Naive thymus-derived CD4-positive, alpha-beta T cell (primary cell): ENCODE measurements at regions not wholly inside any gene's neighbourhood (a gene's known extent, or its start where the extent isn't known, plus 50 kb on each side); places are given as distances from the start of the nearest gene placed in this dataset.
"Not testable (repeated sequence)": the region's sequence is repeated elsewhere in the genome, so short reads cannot be mapped to it uniquely, and the experiment has no call there.

ENCODE experiments used
- ATAC-seq: fragments of 150-1000 bp; cut with Tn5 transposase; 2 replicates; pipeline ENCODE4 v1.10.0; 2021; ENCODE audit warnings: mild to moderate bottlenecking, moderate library complexity
- CTCF ChIA-PET: fragments of 350-600 bp; sonication (Branson Sonifier 250); formaldehyde crosslinking; loops from one replicate; lab custom pipeline; 2021; ENCODE audit warnings: antibody characterized with exemption; lab: Charles Lee
- POLR2A ChIA-PET: fragments of 350-600 bp; sonication (Branson Sonifier 250); formaldehyde crosslinking; loops from one replicate; lab custom pipeline; 2021; ENCODE audit warnings: antibody characterized with exemption, inconsistent platforms; lab: Charles Lee
- DNase-seq, 9 donors: peaks; one replicate each; pipeline versions ENCODE4 v3.0.0 to v3.0.0-alpha.2; 2020 to 2022; ENCODE audit warnings: mixed read lengths in 1 of 9
- H3K27ac ChIP-seq: one replicate; pipeline ENCODE4 v1.7.0; 2013; ENCODE audit warnings: mild to moderate bottlenecking, low read depth, low read length, moderate library complexity
- H3K27me3 ChIP-seq, 2 donors: one replicate each; pipeline ENCODE4 v1.7.0; 2013; ENCODE audit warnings: low read length in 2 of 2, mild to moderate bottlenecking in 2 of 2, moderate library complexity in 2 of 2; ENCODE audit not compliant: control insufficient read depth in 2 of 2, insufficient read depth in 2 of 2
- H3K36me3 ChIP-seq, 3 experiments: 1 replicate in 2 of 3; 2 replicates in 1 of 3; pipeline ENCODE4 v1.7.0; 2013; ENCODE audit warnings: low read length in 3 of 3, mild to moderate bottlenecking in 3 of 3, moderate library complexity in 1 of 3; ENCODE audit not compliant: insufficient read depth in 3 of 3, control insufficient read depth in 2 of 3
- H3K4me1 ChIP-seq, 2 donors: one replicate each; pipeline ENCODE4 v1.7.0; 2013; ENCODE audit warnings: low read length in 2 of 2, mild to moderate bottlenecking in 2 of 2, moderate library complexity in 1 of 2; ENCODE audit not compliant: control insufficient read depth in 2 of 2, insufficient read depth in 2 of 2
- H3K4me3 ChIP-seq: 2 replicates; pipeline ENCODE4 v1.7.0; 2013; ENCODE audit warnings: mild to moderate bottlenecking, low read length
- H3K9me3 ChIP-seq, 3 experiments: 1 replicate in 2 of 3; 2 replicates in 1 of 3; pipeline ENCODE4 v1.7.0; 2013; ENCODE audit warnings: low read length in 3 of 3; ENCODE audit not compliant: control insufficient read depth in 2 of 3
- H3K27ac Mint-ChIP-seq, 9 donors: one replicate each; pipeline ENCODE4 v1.8.0; 2020 to 2022; ENCODE audit warnings: mixed read lengths in 9 of 9, mild to moderate bottlenecking in 8 of 9, moderate library complexity in 5 of 9, inconsistent platforms in 2 of 9
- H3K27me3 Mint-ChIP-seq, 5 donors: one replicate each; pipeline ENCODE4 v1.8.0; 2021 to 2022; ENCODE audit warnings: mixed read lengths in 5 of 5, mild to moderate bottlenecking in 1 of 5
- H3K36me3 Mint-ChIP-seq, 5 donors: one replicate each; pipeline ENCODE4 v1.8.0; 2020 to 2022; ENCODE audit warnings: mixed read lengths in 5 of 5, mild to moderate bottlenecking in 3 of 5, inconsistent platforms in 1 of 5
- H3K4me1 Mint-ChIP-seq, 7 donors: one replicate each; pipeline ENCODE4 v1.8.0; 2020 to 2022; ENCODE audit warnings: mixed read lengths in 7 of 7, mild to moderate bottlenecking in 3 of 7, inconsistent platforms in 1 of 7
- H3K4me3 Mint-ChIP-seq, 10 donors: one replicate each; pipeline ENCODE4 v1.8.0; 2020 to 2022; ENCODE audit warnings: mild to moderate bottlenecking in 10 of 10, mixed read lengths in 10 of 10, moderate library complexity in 6 of 10, inconsistent platforms in 2 of 10
- H3K9me3 Mint-ChIP-seq, 11 donors: one replicate each; pipeline ENCODE4 v1.8.0; 2020 to 2022; ENCODE audit warnings: mixed read lengths in 11 of 11, mild to moderate bottlenecking in 4 of 11, inconsistent platforms in 1 of 11, moderate library complexity in 1 of 11
- intact Hi-C, 2 donors: fragments of 100-400 bp; cut with micrococcal nuclease; formaldehyde crosslinking; loops; one replicate each; pipeline ENCODE4 v1.15.1; 2023

GRCh38 chr9:72446241-72446640, 75.2 kb upstream of the TMC1 start:
- H3K36me3 ChIP-seq, ATAC-seq, H3K9me3 Mint-ChIP-seq, H3K27ac Mint-ChIP-seq, H3K27ac ChIP-seq, H3K27me3 Mint-ChIP-seq, CTCF ChIA-PET, DNase-seq, H3K36me3 Mint-ChIP-seq, H3K9me3 ChIP-seq, H3K27me3 ChIP-seq, H3K4me3 Mint-ChIP-seq, H3K4me3 ChIP-seq: not testable (repeated sequence)
- POLR2A ChIA-PET = interaction anchor here (1.6 kb wide), 1 partner anchor 13 kb away, joined by 3 read pairs; no protein-coding TSS in a partner anchor
- peaks cover 0 to 11% of the 10 kb centered on the region in 2 donors for H3K4me1 ChIP-seq
- intact Hi-C loops = loop anchor here in 1 of 2 donors (10.0 kb wide), 1 partner anchor 151 kb away; no protein-coding TSS in a partner anchor
- H3K4me1 Mint-ChIP-seq = peaks cover 4 to 36% (median 14%) of the 10 kb centered on the region in 7 donors

GRCh38 chr9:72445306-72445995, 76.0 kb upstream of the TMC1 start:
- H3K4me1 ChIP-seq = peaks cover 0 to 11% of the 10 kb centered on the region in 2 donors

GRCh38 chr9:72444435-72444834, 77.0 kb upstream of the TMC1 start:
- H3K36me3 ChIP-seq = no peaks in the 10 kb centered on the region
- no peak for DNase-seq

More at GRCh38 chr9:72445306-72445995, 76.0 kb upstream of the TMC1 start:
- ChIA-PET CTCF (no interaction called here), POLR2A (interaction anchor here (0.6 kb wide), 1 partner anchor 112 kb away, joined by 3 read pairs; no protein-coding TSS in a partner anchor)
- Mint-ChIP-seq H3K27ac (no peak overlapping the region), H3K27me3 (peaks cover 0 to 6% (median 2%) of the 10 kb centered on the region in 5 donors), H3K9me3 (no peaks in the 10 kb centered on the region), H3K36me3 (no peaks in the 10 kb centered on the region), H3K4me1 (peaks cover 4 to 40% (median 14%) of the 10 kb centered on the region in 7 donors), H3K4me3 (no peak overlapping the region)
- Histone ChIP-seq H3K9me3 (no peaks in the 10 kb centered on the region), H3K4me3 (no peak overlapping the region), H3K27me3 (no peaks in the 10 kb centered on the region), H3K27ac (no peak overlapping the region), H3K36me3 (no peaks in the 10 kb centered on the region)
- ATAC-seq (no peak), DNase-seq (no peak)
- intact Hi-C loops = loop anchor here in 1 of 2 donors (10.0 kb wide), 1 partner anchor 151 kb away; no protein-coding TSS in a partner anchor

GRCh38 chr9:72443855-72444254, 77.6 kb upstream of the TMC1 start:
- H3K4me1 Mint-ChIP-seq = peaks cover 4 to 44% (median 14%) of the 10 kb centered on the region in 7 donors
- POLR2A ChIA-PET = interaction anchor here (0.6 kb wide), 1 partner anchor 165 kb away, joined by 3 read pairs; no protein-coding TSS in a partner anchor
- Histone ChIP-seq H3K9me3 (no peaks in the 10 kb centered on the region), H3K27me3 (no peaks in the 10 kb centered on the region), H3K36me3 (no peaks in the 10 kb centered on the region), H3K27ac (no peak overlapping the region), H3K4me3 (no peak overlapping the region), H3K4me1 (peaks cover 0 to 11% of the 10 kb centered on the region in 2 donors)
- H3K27me3 Mint-ChIP-seq = peaks cover 0 to 2% (median 0%) of the 10 kb centered on the region in 5 donors
- ATAC-seq = peak; percentile 80
- no peaks in the 10 kb centered on the region for H3K9me3 Mint-ChIP-seq
- no peak for DNase-seq
- intact Hi-C loops = loop anchor here (1.0 to 10.0 kb wide), 7 partner anchors 29 to 149 kb away; partner anchors contain the start of gene ZFAND5 (in 2 of the 2)
- H3K27ac Mint-ChIP-seq = peak overlapping the region in 3 of 9 donors; percentile 28 to 80 (median 61)
- CTCF ChIA-PET = interaction anchor here (1.3 kb wide), 1 partner anchor 58 kb away, joined by 3 read pairs; no protein-coding TSS in a partner anchor
- peaks cover 0 to 2% (median 0%) of the 10 kb centered on the region in 5 donors for H3K36me3 Mint-ChIP-seq
- peak overlapping the region in 2 of 10 donors; percentile 45 to 58 for H3K4me3 Mint-ChIP-seq

More at GRCh38 chr9:72444435-72444834, 77.0 kb upstream of the TMC1 start:
- intact Hi-C loops = loop anchor here (1.0 to 10.0 kb wide), 3 partner anchors 57 to 150 kb away; no protein-coding TSS in a partner anchor
- Mint-ChIP-seq H3K4me3 (no peak overlapping the region), H3K27me3 (peaks cover 0 to 2% (median 2%) of the 10 kb centered on the region in 5 donors), H3K36me3 (peaks cover 0 to 2% (median 0%) of the 10 kb centered on the region in 5 donors), H3K4me1 (peaks cover 4 to 44% (median 14%) of the 10 kb centered on the region in 7 donors), H3K9me3 (no peaks in the 10 kb centered on the region), H3K27ac (peak overlapping the region in 3 of 9 donors; percentile 28 to 80 (median 61))
- Histone ChIP-seq H3K27ac (no peak overlapping the region), H3K4me1 (peaks cover 0 to 11% of the 10 kb centered on the region in 2 donors), H3K4me3 (no peak overlapping the region), H3K27me3 (no peaks in the 10 kb centered on the region), H3K9me3 (no peaks in the 10 kb centered on the region)
- ChIA-PET CTCF (no interaction called here), POLR2A (interaction anchor here (0.6 kb wide), 1 partner anchor 111 kb away, joined by 3 read pairs; no protein-coding TSS in a partner anchor)
- no peak for ATAC-seq

- Histone ChIP-seq H3K4me3 (no peak overlapping the region), H3K9me3 (no peaks in the 10 kb centered on the region), H3K27ac (no peak overlapping the region), H3K36me3 (no peaks in the 10 kb centered on the region), H3K27me3 (no peaks in the 10 kb centered on the region), H3K4me1 (peaks cover 0 to 11% of the 10 kb centered on the region in 2 donors)
- ATAC-seq (no peak), DNase-seq (no peak)
- POLR2A ChIA-PET = no interaction called here
- H3K4me3 Mint-ChIP-seq = peak overlapping the region in 1 of 10 donors; percentile 4
- H3K4me1 Mint-ChIP-seq = peaks cover 4 to 44% (median 14%) of the 10 kb centered on the region in 7 donors
- intact Hi-C loops = loop anchor here (2.0 to 10.0 kb wide), 3 partner anchors 55 to 147 kb away; partner anchors contain the start of gene ZFAND5 (in 1 of the 2)
- no peaks in the 10 kb centered on the region for H3K27me3 Mint-ChIP-seq
- CTCF ChIA-PET = no interaction called here
- H3K9me3 Mint-ChIP-seq = no peaks in the 10 kb centered on the region
- peak overlapping the region in 4 of 9 donors; percentile 3 to 17 (median 12) for H3K27ac Mint-ChIP-seq
- peaks cover 0 to 2% (median 0%) of the 10 kb centered on the region in 5 donors for H3K36me3 Mint-ChIP-seq
These were observed 77.0 kb upstream of the ZFAND5 start for GRCh38 chr9:72441848-72442607.
